Left lung (tissue), 4 donors: ENCODE measurements at regions not wholly inside any gene's neighbourhood (a gene's known extent, or its start where the extent isn't known, plus 50 kb on each side); places are given as distances from the start of the nearest gene placed in this dataset.

Experiments used
- ATAC-seq: fragments of 200-7000 bp; cut with Tn5 transposase; one replicate; pipeline ENCODE4 v1.9.1; 2020; ENCODE audit warnings: moderate library complexity
- DNase-seq, 4 donors: peaks; one replicate each; pipeline ENCODE4 v3.0.0-alpha.2; 2013 to 2020
- H3K27ac ChIP-seq, 2 donors: fragments of 200-600 bp; sonication (generic) in 1 of 2; one replicate each; pipeline versions ENCODE4 v1.5.0 to v1.8.0; 2020 to 2021
- H3K27me3 ChIP-seq, 2 donors: fragments of 200-600 bp; sonication (generic) in 1 of 2; one replicate each; pipeline versions ENCODE4 v1.5.0 to v1.8.0; 2020 to 2021
- H3K36me3 ChIP-seq, 2 donors: fragments of 200-600 bp; sonication (generic) in 1 of 2; one replicate each; pipeline versions ENCODE4 v1.5.0 to v1.8.0; 2020 to 2021
- H3K4me1 ChIP-seq, 2 donors: fragments of 200-600 bp; one replicate each; pipeline ENCODE4 v1.8.0; 2021
- H3K4me3 ChIP-seq, 2 donors: fragments of 200-600 bp; sonication (generic) in 1 of 2; one replicate each; pipeline versions ENCODE4 v1.5.0 to v1.8.0; 2020 to 2021; ENCODE audit warnings: mild to moderate bottlenecking in 1 of 2
- H3K9me3 ChIP-seq, 2 donors: fragments of 200-600 bp; sonication (generic) in 1 of 2; one replicate each; pipeline versions ENCODE4 v1.5.0 to v1.8.0; 2020 to 2021
- intact Hi-C, 2 donors: fragments of 100-400 bp; cut with DNase I; formaldehyde crosslinking; loops; one replicate each; pipeline versions ENCODE4 v1.11.2 to v1.14.2; 2022
- TF ChIP-seq, protein P1 (sequence below), 2 donors: fragments of 200-600 bp; sonication (generic) in 1 of 2; IDR thresholded peaks; one replicate each; pipeline versions ENCODE4 v1.5.0 to v1.8.0; 2021; ENCODE audit warnings: antibody characterized with exemption in 2 of 2
- donor health status: DM: no; HTN: yes; CAD: no.
- donor health status: DM: no; HTN: no; CAD: no.

DNA sequence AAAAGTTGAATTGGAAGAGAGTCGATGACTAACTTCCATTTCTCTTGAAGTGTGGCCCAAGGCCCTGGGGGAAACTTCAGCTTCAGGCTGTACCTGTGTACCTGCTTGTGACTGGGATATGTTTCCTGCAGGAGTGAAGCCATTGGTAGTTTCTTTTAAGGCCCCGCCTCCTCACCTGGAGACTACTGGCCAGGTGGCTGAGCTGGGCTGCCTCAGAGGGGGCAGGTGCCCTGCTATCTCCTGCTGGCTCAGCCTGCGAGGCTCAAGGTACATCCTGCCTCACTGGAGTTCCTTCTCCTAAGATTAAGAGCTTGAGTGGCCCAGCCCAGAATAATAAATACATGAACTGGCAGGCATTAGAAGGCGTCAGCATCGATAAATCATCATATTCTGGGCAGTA lies 121.6 kb upstream of the ROPN1 start:
- no peaks in the 10 kb centered on the region for H3K9me3 ChIP-seq
- no peaks in the 10 kb centered on the region for H3K27me3 ChIP-seq
- peaks cover 4% of the 10 kb centered on the region in 2 donors for H3K4me1 ChIP-seq
- no peak overlapping the region for H3K27ac ChIP-seq
- no peaks in the 10 kb centered on the region for H3K36me3 ChIP-seq
- TF ChIP-seq, protein P1, sequence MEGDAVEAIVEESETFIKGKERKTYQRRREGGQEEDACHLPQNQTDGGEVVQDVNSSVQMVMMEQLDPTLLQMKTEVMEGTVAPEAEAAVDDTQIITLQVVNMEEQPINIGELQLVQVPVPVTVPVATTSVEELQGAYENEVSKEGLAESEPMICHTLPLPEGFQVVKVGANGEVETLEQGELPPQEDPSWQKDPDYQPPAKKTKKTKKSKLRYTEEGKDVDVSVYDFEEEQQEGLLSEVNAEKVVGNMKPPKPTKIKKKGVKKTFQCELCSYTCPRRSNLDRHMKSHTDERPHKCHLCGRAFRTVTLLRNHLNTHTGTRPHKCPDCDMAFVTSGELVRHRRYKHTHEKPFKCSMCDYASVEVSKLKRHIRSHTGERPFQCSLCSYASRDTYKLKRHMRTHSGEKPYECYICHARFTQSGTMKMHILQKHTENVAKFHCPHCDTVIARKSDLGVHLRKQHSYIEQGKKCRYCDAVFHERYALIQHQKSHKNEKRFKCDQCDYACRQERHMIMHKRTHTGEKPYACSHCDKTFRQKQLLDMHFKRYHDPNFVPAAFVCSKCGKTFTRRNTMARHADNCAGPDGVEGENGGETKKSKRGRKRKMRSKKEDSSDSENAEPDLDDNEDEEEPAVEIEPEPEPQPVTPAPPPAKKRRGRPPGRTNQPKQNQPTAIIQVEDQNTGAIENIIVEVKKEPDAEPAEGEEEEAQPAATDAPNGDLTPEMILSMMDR (IDR thresholded peaks at IDR 0.05): no peak
- intact Hi-C loops: no loop called here
- ATAC-seq: no peak
- H3K4me3 ChIP-seq: no peak overlapping the region
- DNase-seq: no peak

DNA sequence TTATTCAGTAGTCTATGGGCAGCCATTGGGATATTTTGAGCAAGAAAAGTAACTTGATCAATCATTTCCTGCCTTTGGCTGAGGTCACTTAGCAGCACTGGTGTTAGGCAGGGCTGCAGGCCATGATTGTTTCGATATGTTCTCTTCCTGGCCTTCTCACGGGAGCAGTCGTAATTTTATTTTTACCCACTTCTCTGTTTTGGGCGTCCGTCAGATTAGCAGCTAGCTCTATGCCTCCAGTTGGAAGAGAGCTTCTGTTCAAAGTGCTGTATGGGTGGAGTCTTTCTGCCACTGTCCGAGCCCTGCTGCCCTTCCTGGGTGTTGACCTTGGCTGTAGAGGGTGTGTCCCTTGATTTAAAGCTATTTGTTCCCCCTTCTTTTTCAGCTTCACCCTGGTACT lies 123.4 kb upstream of the ROPN1 start:
- Histone ChIP-seq H3K27me3 (no peaks in the 10 kb centered on the region), H3K27ac (peak overlapping the region in 1 of 2 donors; percentile 8), H3K36me3 (no peaks in the 10 kb centered on the region), H3K9me3 (no peaks in the 10 kb centered on the region), H3K4me1 (peaks cover 4% of the 10 kb centered on the region in 2 donors), H3K4me3 (no peak overlapping the region)
- DNase-seq (no peak), ATAC-seq (no peak)
- TF ChIP-seq, protein P1 (IDR thresholded peaks at IDR 0.05): no peak
- intact Hi-C loops: no loop called here

DNA sequence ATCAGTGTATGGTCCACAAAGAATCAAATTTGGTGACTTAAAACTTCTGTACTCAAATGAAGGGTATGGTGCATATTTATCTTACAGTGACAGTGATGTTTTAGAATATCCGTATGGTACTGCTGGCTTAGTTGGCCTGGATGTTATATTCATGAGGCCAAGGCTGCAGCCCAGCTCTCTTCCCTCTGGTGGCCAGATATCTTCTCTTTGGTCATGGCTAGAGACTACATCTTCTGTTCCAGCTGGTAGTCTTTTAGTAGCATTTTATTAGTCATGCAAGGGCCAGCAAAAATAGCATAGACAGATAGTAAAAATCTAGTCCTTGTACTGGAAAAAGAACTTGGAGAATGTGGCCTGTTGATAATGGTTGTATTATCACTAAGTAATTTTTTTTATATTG lies 124.0 kb upstream of the ROPN1 start:
- DNase-seq: peak in 2 of 4 donors; percentile 13 to 35
- Histone ChIP-seq H3K36me3 (no peaks in the 10 kb centered on the region), H3K9me3 (no peaks in the 10 kb centered on the region), H3K27ac (no peak overlapping the region), H3K27me3 (no peaks in the 10 kb centered on the region), H3K4me3 (no peak overlapping the region), H3K4me1 (peaks cover 4% of the 10 kb centered on the region in 2 donors)
- intact Hi-C loops: no loop called here
- ATAC-seq: peak; percentile 16
- TF ChIP-seq, protein P1 (IDR thresholded peaks at IDR 0.05): no peak

DNA sequence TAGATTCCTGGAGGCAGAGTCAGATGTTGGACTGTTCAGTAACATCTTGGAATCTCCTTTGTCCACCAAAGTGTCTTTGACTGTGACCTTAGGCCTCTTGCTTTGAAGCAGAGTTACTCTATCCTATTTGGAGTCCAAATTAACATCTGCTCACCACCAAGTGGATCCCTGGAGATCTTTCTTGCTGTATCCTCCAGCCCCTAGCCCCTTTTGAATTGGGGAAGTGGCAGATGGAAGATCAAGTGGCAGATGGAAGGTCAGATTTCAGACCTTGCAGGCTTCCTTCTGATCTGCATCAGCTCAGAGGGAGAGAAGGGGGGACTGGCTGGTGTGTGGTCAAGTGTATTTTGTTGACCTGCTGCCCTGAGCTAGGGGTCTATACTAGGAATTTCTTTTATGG lies 125.0 kb upstream of the ROPN1 start:
- ATAC-seq (no peak), DNase-seq (no peak)
- no peak overlapping the region for H3K27ac ChIP-seq
- H3K36me3 ChIP-seq: no peaks in the 10 kb centered on the region
- no peaks in the 10 kb centered on the region for H3K27me3 ChIP-seq
- peaks cover 4% of the 10 kb centered on the region in 2 donors for H3K4me1 ChIP-seq
- no peaks in the 10 kb centered on the region for H3K9me3 ChIP-seq
- no peak overlapping the region for H3K4me3 ChIP-seq
- intact Hi-C loops: no loop called here
- TF ChIP-seq, protein P1 (IDR thresholded peaks at IDR 0.05): no peak

DNA sequence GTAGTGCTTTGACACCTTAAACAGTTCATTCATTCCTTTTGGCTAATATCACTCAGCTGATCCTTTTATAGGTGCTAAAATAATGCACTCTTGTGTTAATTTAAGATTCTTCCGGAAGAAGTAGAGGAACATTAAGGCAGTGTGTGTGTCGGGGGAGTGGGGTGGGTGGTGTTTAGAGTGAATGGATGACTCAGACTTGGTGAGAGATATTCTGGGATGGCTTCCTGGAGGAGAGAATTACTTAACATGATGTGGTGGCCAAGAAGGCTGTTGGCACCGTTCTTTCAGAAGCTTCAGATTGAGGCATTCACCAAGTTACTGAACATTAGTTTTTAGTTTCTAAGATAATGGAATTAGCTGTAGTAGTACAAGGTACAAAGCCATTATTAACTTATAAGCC lies 125.6 kb upstream of the ROPN1 start:
- H3K4me3 ChIP-seq: no peak overlapping the region
- TF ChIP-seq, protein P1 (IDR thresholded peaks at IDR 0.05): no peak
- intact Hi-C loops: no loop called here
- no peak overlapping the region for H3K27ac ChIP-seq
- H3K9me3 ChIP-seq: no peaks in the 10 kb centered on the region
- H3K27me3 ChIP-seq: no peaks in the 10 kb centered on the region
- H3K36me3 ChIP-seq: no peaks in the 10 kb centered on the region
- peaks cover 4% of the 10 kb centered on the region in 2 donors for H3K4me1 ChIP-seq
- ATAC-seq (peak; percentile 44), DNase-seq (no peak)
